HCT116 (cell line): ENCODE measurements at regions not wholly inside any gene's neighbourhood (a gene's known extent, or its start where the extent isn't known, plus 50 kb on each side); places are given as distances from the start of the nearest gene placed in this dataset.

Experiments
- ATAC-seq: fragments of 200-7000 bp; cut with Tn5 transposase; 2 replicates; pipeline ENCODE4 v1.9.1; 2020; ENCODE audit warnings: mild to moderate bottlenecking, moderate library complexity
- BruUV-seq: library from RNA; stranded (reverse); fragments of 400-500 nt; replicated peaks from 2 replicates; lab custom pipeline; 2021; lab: Mats Ljungman, UMichigan
- CTCF ChIA-PET: fragments of 300-600 bp; sonication (Branson Sonifier 250); formaldehyde crosslinking; loops from one replicate; lab custom pipeline; 2021; ENCODE audit warnings: antibody characterized with exemption; lab: Charles Lee
- POLR2A ChIA-PET: fragments of 300-600, 350-600 bp; sonication (Branson Sonifier 250); formaldehyde crosslinking; loops from one replicate; lab custom pipeline; 2021; ENCODE audit warnings: antibody characterized with exemption; lab: Charles Lee
- RAD21 ChIA-PET, 2 experiments: fragments of 300-600 bp; sonication (Branson Sonifier 250); formaldehyde crosslinking; loops; one replicate each; lab custom pipeline; 2023; ENCODE audit warnings: low total read pairs in 2 of 2; ENCODE audit not compliant: uncharacterized antibody in 2 of 2, unreplicated experiment in 2 of 2, low non-redundant PET in 1 of 2; lab: Charles Lee
- DNase-seq: peaks from one replicate; pipeline ENCODE4 v3.0.0-alpha.2; 2010; ENCODE audit warnings: low read depth, low spot score
- H2AFZ ChIP-seq: fragments of 200-600 bp; shearing (Covaris generic), sonication (generic); 2 replicates; pipeline ENCODE4 v1.6.1; 2017; ENCODE audit warnings: low read depth, mixed run types, mixed read lengths, antibody characterized with exemption, low read length; ENCODE audit not compliant: poor library complexity, severe bottlenecking
- H3K27ac ChIP-seq: 2 replicates; pipeline ENCODE4 v1.5.1; 2012; ENCODE audit warnings: low read depth, low read length
- H3K27me3 ChIP-seq: fragments of 200-600 bp; sonication (generic); 2 replicates; pipeline ENCODE4 v1.6.1; 2016; ENCODE audit warnings: mixed run types, low read length, mixed read lengths; ENCODE audit not compliant: insufficient read depth
- H3K36me3 ChIP-seq, 2 experiments: fragments of 200-500 bp in 1 of 2; fragments of 200-600 bp in 1 of 2; sonication (Bioruptor generic) in 1 of 2; sonication (generic) in 1 of 2; 2 replicates each; pipeline versions ENCODE4 v1.5.1 to v1.6.1; 2014 to 2016; ENCODE audit warnings: low read length in 2 of 2, inconsistent platforms in 1 of 2, mixed read lengths in 1 of 2, mixed run types in 1 of 2; ENCODE audit not compliant: insufficient read depth in 2 of 2, control insufficient read depth in 1 of 2
- H3K4me1 ChIP-seq, 2 experiments: fragments of 200-600 bp in 1 of 2; sonication (generic) in 1 of 2; 2 replicates each; pipeline versions ENCODE4 v1.5.1 to v1.6.1; 2012 to 2017; ENCODE audit warnings: low read length in 2 of 2, inconsistent platforms in 1 of 2, mild to moderate bottlenecking in 1 of 2, mixed read lengths in 1 of 2, mixed run types in 1 of 2, moderate library complexity in 1 of 2; ENCODE audit not compliant: insufficient read depth in 2 of 2, control insufficient read depth in 1 of 2
- H3K4me2 ChIP-seq: fragments of 200-600 bp; sonication (generic); 2 replicates; pipeline ENCODE4 v1.6.1; 2017; ENCODE audit warnings: mixed run types, low read length, mixed read lengths
- H3K4me3 ChIP-seq, 2 experiments: fragments of 200-600 bp in 1 of 2; sonication (generic) in 1 of 2; replicated peaks in 1 of 2; 2 replicates each; pipeline ENCODE4 v1.5.1; 2011 to 2016; ENCODE audit warnings: low read length in 2 of 2, control low read depth in 1 of 2, low read depth in 1 of 2, mild to moderate bottlenecking in 1 of 2, mixed read lengths in 1 of 2, mixed run types in 1 of 2
- H3K79me2 ChIP-seq: fragments of 200-600 bp; sonication (generic); 2 replicates; pipeline ENCODE4 v1.6.1; 2017; ENCODE audit warnings: mild to moderate bottlenecking, mixed run types, low read length, moderate library complexity, mixed read lengths; ENCODE audit not compliant: insufficient read depth
- H3K9ac ChIP-seq: fragments of 200-600 bp; sonication (generic); 2 replicates; pipeline ENCODE4 v1.6.1; 2016; ENCODE audit warnings: low read length, mixed read lengths
- H3K9me2 ChIP-seq: fragments of 200-600 bp; sonication (generic), shearing (Covaris generic); 2 replicates; pipeline ENCODE4 v1.6.1; 2017; ENCODE audit warnings: mixed run types, mild to moderate bottlenecking, moderate library complexity; ENCODE audit not compliant: insufficient read depth
- H3K9me3 ChIP-seq, 2 experiments: fragments of 200-500 bp in 1 of 2; fragments of 200-600 bp in 1 of 2; sonication (Bioruptor generic) in 1 of 2; sonication (generic) in 1 of 2; 2 replicates each; pipeline ENCODE4 v1.6.1; 2014 to 2017; ENCODE audit warnings: low read length in 2 of 2, mixed read lengths in 2 of 2, inconsistent platforms in 1 of 2, low read depth in 1 of 2, mild to moderate bottlenecking in 1 of 2, mixed run types in 1 of 2, moderate library complexity in 1 of 2; ENCODE audit not compliant: control insufficient read depth in 1 of 2, insufficient read depth in 1 of 2
- H4K20me1 ChIP-seq: fragments of 200-600 bp; sonication (generic), shearing (Covaris generic); 2 replicates; pipeline ENCODE4 v1.6.1; 2017; ENCODE audit warnings: mixed run types, mild to moderate bottlenecking, moderate library complexity; ENCODE audit not compliant: insufficient read depth
- CBX3 ChIP-seq: IDR thresholded peaks from 2 replicates; pipeline ENCODE4 v1.6.1; 2012; ENCODE audit warnings: low read depth
- CEBPB ChIP-seq: IDR thresholded peaks from 2 replicates; pipeline ENCODE4 v1.6.1; 2012; ENCODE audit warnings: low read depth
- EGR1 ChIP-seq: IDR thresholded peaks from 2 replicates; pipeline ENCODE4 v1.6.1; 2012; ENCODE audit warnings: low read depth
- ELF1 ChIP-seq: IDR thresholded peaks from 2 replicates; pipeline ENCODE4 v1.6.1; 2012; ENCODE audit warnings: low read depth, borderline replicate concordance
- EZH2 ChIP-seq: fragments of 200-600 bp; sonication (generic); IDR thresholded peaks from 2 replicates; pipeline ENCODE4 v1.6.1; 2017; ENCODE audit warnings: antibody characterized with exemption, mixed run types
- EZH2phosphoT487 ChIP-seq: fragments of 200-600 bp; IDR thresholded peaks from 2 replicates; pipeline ENCODE4 v1.6.1; 2018; ENCODE audit warnings: antibody characterized with exemption, borderline replicate concordance
- FOSL1 ChIP-seq: IDR thresholded peaks from 2 replicates; pipeline ENCODE4 v1.6.1; 2012; ENCODE audit warnings: low read depth
- POLR2A ChIP-seq: IDR thresholded peaks from 2 replicates; pipeline ENCODE4 v1.7.0; 2011; ENCODE audit warnings: borderline replicate concordance; ENCODE audit not compliant: insufficient read depth, insufficient read length; ENCODE audit errors: extremely low read depth
- POLR2AphosphoS5 ChIP-seq: IDR thresholded peaks from 2 replicates; pipeline ENCODE4 v1.6.1; 2011; ENCODE audit warnings: mild to moderate bottlenecking, low read depth, low read length, moderate library complexity
- RAD21 ChIP-seq: IDR thresholded peaks from 2 replicates; pipeline ENCODE4 v1.6.1; 2012; ENCODE audit warnings: low read depth, mild to moderate bottlenecking
- REST ChIP-seq: IDR thresholded peaks from 2 replicates; pipeline ENCODE4 v1.6.1; 2012; ENCODE audit warnings: low read depth
- SIN3A ChIP-seq: IDR thresholded peaks from 2 replicates; pipeline ENCODE4 v1.6.1; 2012; ENCODE audit warnings: low read depth
- SRF ChIP-seq: IDR thresholded peaks from 2 replicates; pipeline ENCODE4 v1.6.1; 2012; ENCODE audit warnings: low read depth
- ZBTB33 ChIP-seq: IDR thresholded peaks from 2 replicates; pipeline ENCODE4 v1.6.1; 2011; ENCODE audit warnings: mild to moderate bottlenecking, low read length, moderate library complexity; ENCODE audit not compliant: insufficient replicate concordance; ENCODE audit errors: extremely low read depth
- ZFX ChIP-seq: fragments of 450-650 bp; IDR thresholded peaks from 2 replicates; pipeline ENCODE4 v1.6.1; 2017
- intact Hi-C: fragments of 100-400 bp; cut with micrococcal nuclease; formaldehyde crosslinking; loops from 2 replicates; pipeline ENCODE4 v1.10.0; 2022

GRCh38 chr18:64707052-64707451, 558.2 kb upstream of the LINC00305 start:
- H3K9me3 ChIP-seq = peaks cover 0 to 10% of the 10 kb centered on the region in 2 experiments; a peak in 2 of 4 replicates
- intact Hi-C loops = no loop called here
- no peak overlapping the region for H3K27ac ChIP-seq
- H3K9ac ChIP-seq = no peak overlapping the region
- no peak for TF ChIP-seq POLR2AphosphoS5
- no peak for TF ChIP-seq ZBTB33
- TF ChIP-seq EGR1 = no peak
- no peak for TF ChIP-seq FOSL1
- no peak for TF ChIP-seq ELF1
- TF ChIP-seq EZH2phosphoT487 = no peak
- no peak for TF ChIP-seq POLR2A
- no peak for TF ChIP-seq CEBPB
- no peak for TF ChIP-seq EZH2
- TF ChIP-seq SIN3A = no peak
- no peak for TF ChIP-seq CBX3
- TF ChIP-seq SRF = no peak
- TF ChIP-seq REST = no peak
- TF ChIP-seq RAD21 = no peak
- TF ChIP-seq ZFX = no peak
- no peak for DNase-seq
- H3K4me1 ChIP-seq = no peaks in the 10 kb centered on the region
- no peaks in the 10 kb centered on the region for H3K27me3 ChIP-seq
- H3K9me2 ChIP-seq = no peaks in the 10 kb centered on the region
- no peak overlapping the region for H2AFZ ChIP-seq
- no peak overlapping the region for H3K4me2 ChIP-seq
- no peaks in the 10 kb centered on the region for H4K20me1 ChIP-seq
- no peak overlapping the region for H3K4me3 ChIP-seq
- ATAC-seq = no peak
- no peaks in the 10 kb centered on the region for H3K36me3 ChIP-seq
- POLR2A ChIA-PET = no interaction called here
- CTCF ChIA-PET = no interaction called here
- BruUV-seq = no TSS peak
- H3K79me2 ChIP-seq = no peaks in the 10 kb centered on the region
- RAD21 ChIA-PET = no interaction called here
